Uterus (tissue), 3 donors: ENCODE measurements at regions not wholly inside any gene's neighbourhood (a gene's known extent, or its start where the extent isn't known, plus 50 kb on each side); places are given as distances from the start of the nearest gene placed in this dataset.

Source experiments
- DNase-seq, 2 donors: peaks; one replicate each; pipeline ENCODE4 v3.0.0-alpha.2; 2019 to 2020
- H3K27ac ChIP-seq, 2 donors: fragments of 200-600 bp; sonication (generic); 1 replicate in 1 of 2; 2 replicates in 1 of 2; pipeline ENCODE4 v1.5.1; 2016 to 2018
- H3K27me3 ChIP-seq, 2 donors: fragments of 200-600 bp; sonication (generic); one replicate each; pipeline ENCODE4 v1.5.1; 2018 to 2019; ENCODE audit warnings: control low read depth in 1 of 2
- H3K36me3 ChIP-seq, 2 donors: fragments of 200-600 bp; sonication (generic); one replicate each; pipeline ENCODE4 v1.5.1; 2019; ENCODE audit warnings: control low read depth in 1 of 2
- H3K4me1 ChIP-seq, 2 donors: fragments of 200-600 bp; sonication (generic); one replicate each; pipeline ENCODE4 v1.5.1; 2018 to 2019; ENCODE audit warnings: control low read depth in 1 of 2
- H3K4me3 ChIP-seq, 2 donors: fragments of 200-600 bp; sonication (generic); 1 replicate in 1 of 2; 2 replicates in 1 of 2; pipeline ENCODE4 v1.5.1; 2018 to 2019; ENCODE audit warnings: mild to moderate bottlenecking in 1 of 2
- H3K9me3 ChIP-seq, 2 donors: fragments of 200-600 bp; sonication (generic); one replicate each; pipeline ENCODE4 v1.5.1; 2019; ENCODE audit warnings: control low read depth in 1 of 2
- CTCF ChIP-seq, 4 experiments: fragments of 200-600 bp in 2 of 4; fragments of 450-650 bp in 2 of 4; sonication (generic) in 2 of 4; IDR thresholded peaks; one replicate each; pipeline ENCODE4 v1.5.1; 2016 to 2019; ENCODE audit warnings: antibody characterized with exemption in 4 of 4, mild to moderate bottlenecking in 2 of 4, moderate library complexity in 1 of 4
- POLR2A ChIP-seq, 2 donors: fragments of 450-650 bp; IDR thresholded peaks; one replicate each; pipeline ENCODE4 v1.6.1; 2016; ENCODE audit warnings: antibody characterized with exemption in 2 of 2, mild to moderate bottlenecking in 1 of 2, moderate library complexity in 1 of 2
- intact Hi-C: fragments of 100-400 bp; cut with DNase I; formaldehyde crosslinking; loops from one replicate; pipeline ENCODE4 v1.15.1; 2023; ENCODE audit warnings: low total_unique reads
- donor health status: DM: yes; HTN: yes; CAD: no.

GRCh38 chr1:191279266-191279800, 801.7 kb upstream of the BRINP3 start:
- no peak overlapping the region for H3K4me3 ChIP-seq
- intact Hi-C loops, result no loop called here
- H3K36me3 ChIP-seq, result no peaks in the 10 kb centered on the region
- no peak for TF ChIP-seq POLR2A (IDR thresholded peaks at IDR 0.05)
- TF ChIP-seq CTCF (IDR thresholded peaks at IDR 0.05), result no peak
- H3K9me3 ChIP-seq, result no peaks in the 10 kb centered on the region
- no peaks in the 10 kb centered on the region for H3K4me1 ChIP-seq
- no peak overlapping the region for H3K27ac ChIP-seq
- DNase-seq, result no peak
- H3K27me3 ChIP-seq, result no peaks in the 10 kb centered on the region

GRCh38 chr1:191284175-191284574, 806.5 kb upstream of the BRINP3 start:
- no peak overlapping the region for H3K27ac ChIP-seq
- no peak for DNase-seq
- H3K4me1 ChIP-seq, result no peaks in the 10 kb centered on the region
- H3K4me3 ChIP-seq, result no peak overlapping the region
- H3K27me3 ChIP-seq, result no peaks in the 10 kb centered on the region
- TF ChIP-seq CTCF (IDR thresholded peaks at IDR 0.05), result no peak
- TF ChIP-seq POLR2A (IDR thresholded peaks at IDR 0.05), result no peak
- H3K9me3 ChIP-seq, result no peaks in the 10 kb centered on the region
- H3K36me3 ChIP-seq, result no peaks in the 10 kb centered on the region
- intact Hi-C loops, result no loop called here

GRCh38 chr1:191290441-191290840, 812.8 kb upstream of the BRINP3 start:
- intact Hi-C loops, result no loop called here
- TF ChIP-seq CTCF (IDR thresholded peaks at IDR 0.05), result no peak
- TF ChIP-seq POLR2A (IDR thresholded peaks at IDR 0.05), result no peak
- no peaks in the 10 kb centered on the region for H3K4me1 ChIP-seq
- H3K27me3 ChIP-seq, result no peaks in the 10 kb centered on the region
- no peak for DNase-seq
- no peak overlapping the region for H3K4me3 ChIP-seq
- H3K27ac ChIP-seq, result no peak overlapping the region
- H3K36me3 ChIP-seq, result no peaks in the 10 kb centered on the region
- H3K9me3 ChIP-seq, result no peaks in the 10 kb centered on the region

GRCh38 chr1:191305370-191305769, 827.7 kb upstream of the BRINP3 start:
- Histone ChIP-seq H3K4me3 (no peak overlapping the region), H3K9me3 (no peaks in the 10 kb centered on the region), H3K4me1 (no peaks in the 10 kb centered on the region), H3K27ac (no peak overlapping the region), H3K36me3 (no peaks in the 10 kb centered on the region), H3K27me3 (no peaks in the 10 kb centered on the region)
- no peak for TF ChIP-seq POLR2A (IDR thresholded peaks at IDR 0.05)
- TF ChIP-seq CTCF (IDR thresholded peaks at IDR 0.05), result no peak
- intact Hi-C loops, result no loop called here
- DNase-seq, result no peak

GRCh38 chr1:191306916-191307315, 829.3 kb upstream of the BRINP3 start:
- Histone ChIP-seq H3K27ac (no peak overlapping the region), H3K4me3 (no peak overlapping the region), H3K4me1 (no peaks in the 10 kb centered on the region), H3K9me3 (no peaks in the 10 kb centered on the region), H3K36me3 (no peaks in the 10 kb centered on the region), H3K27me3 (no peaks in the 10 kb centered on the region)
- DNase-seq, result no peak
- TF ChIP-seq POLR2A (IDR thresholded peaks at IDR 0.05) (no peak), CTCF (IDR thresholded peaks at IDR 0.05) (no peak)
- intact Hi-C loops, result no loop called here
